PFSK-1 (cell line): ENCODE measurements at regions not wholly inside any gene's neighbourhood (a gene's known extent, or its start where the extent isn't known, plus 50 kb on each side); places are given as distances from the start of the nearest gene placed in this dataset.

Source experiments
- FOXP2 ChIP-seq: optimal IDR thresholded peaks from 2 replicates; pipeline ENCODE3; 2011; ENCODE audit warnings: borderline replicate concordance, control low read depth, inconsistent platforms; ENCODE audit not compliant: insufficient read depth; ENCODE audit errors: extremely low read length, extremely low read depth
- POLR2AphosphoS5 ChIP-seq: IDR thresholded peaks from 2 replicates; pipeline ENCODE4 v1.6.1; 2012; ENCODE audit warnings: low read depth, mild to moderate bottlenecking, control low read depth, low read length, moderate library complexity
- SIN3A ChIP-seq: IDR thresholded peaks from 2 replicates; pipeline ENCODE4 v1.6.1; 2012; ENCODE audit warnings: mild to moderate bottlenecking, low read length, moderate library complexity, borderline replicate concordance; ENCODE audit not compliant: insufficient read depth
- TAF1 ChIP-seq: IDR thresholded peaks from 2 replicates; pipeline ENCODE4 v1.6.1; 2012; ENCODE audit warnings: low read length, control low read depth, borderline replicate concordance; ENCODE audit not compliant: insufficient read depth
- TF ChIP-seq, protein P1 (sequence below), 2 experiments: IDR thresholded peaks; 2 replicates each; pipeline versions ENCODE4 v1.6.1 to v1.8.0; 2011 to 2012; ENCODE audit warnings: low read depth in 2 of 2, low read length in 2 of 2, control low read depth in 1 of 2, inconsistent platforms in 1 of 2, mild to moderate bottlenecking in 1 of 2, moderate library complexity in 1 of 2; ENCODE audit not compliant: insufficient read depth in 1 of 2

DNA sequence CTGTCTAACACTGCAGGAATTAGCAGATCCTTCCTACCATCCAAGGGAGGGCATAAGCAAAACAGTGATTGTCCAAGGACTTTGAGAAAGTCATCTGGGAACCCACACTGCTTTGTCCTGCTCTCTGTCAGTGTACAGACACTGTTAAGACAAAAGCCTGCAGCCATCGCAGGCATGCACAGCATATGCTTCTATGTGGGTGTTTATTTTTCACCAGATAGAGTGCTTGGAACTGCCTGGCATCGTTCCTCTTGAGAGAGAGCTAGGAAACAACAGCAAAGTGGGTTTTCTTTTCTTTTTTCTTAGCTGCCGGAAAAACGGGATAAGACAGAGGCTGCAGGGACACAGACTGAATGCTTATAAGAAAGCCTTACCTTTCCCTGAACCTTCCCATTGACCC is 212.3 kb downstream of the ICE1 start:
- TF ChIP-seq POLR2AphosphoS5 (no peak), FOXP2 (no peak), SIN3A (no peak), TAF1 (no peak)
- TF ChIP-seq, protein P1, sequence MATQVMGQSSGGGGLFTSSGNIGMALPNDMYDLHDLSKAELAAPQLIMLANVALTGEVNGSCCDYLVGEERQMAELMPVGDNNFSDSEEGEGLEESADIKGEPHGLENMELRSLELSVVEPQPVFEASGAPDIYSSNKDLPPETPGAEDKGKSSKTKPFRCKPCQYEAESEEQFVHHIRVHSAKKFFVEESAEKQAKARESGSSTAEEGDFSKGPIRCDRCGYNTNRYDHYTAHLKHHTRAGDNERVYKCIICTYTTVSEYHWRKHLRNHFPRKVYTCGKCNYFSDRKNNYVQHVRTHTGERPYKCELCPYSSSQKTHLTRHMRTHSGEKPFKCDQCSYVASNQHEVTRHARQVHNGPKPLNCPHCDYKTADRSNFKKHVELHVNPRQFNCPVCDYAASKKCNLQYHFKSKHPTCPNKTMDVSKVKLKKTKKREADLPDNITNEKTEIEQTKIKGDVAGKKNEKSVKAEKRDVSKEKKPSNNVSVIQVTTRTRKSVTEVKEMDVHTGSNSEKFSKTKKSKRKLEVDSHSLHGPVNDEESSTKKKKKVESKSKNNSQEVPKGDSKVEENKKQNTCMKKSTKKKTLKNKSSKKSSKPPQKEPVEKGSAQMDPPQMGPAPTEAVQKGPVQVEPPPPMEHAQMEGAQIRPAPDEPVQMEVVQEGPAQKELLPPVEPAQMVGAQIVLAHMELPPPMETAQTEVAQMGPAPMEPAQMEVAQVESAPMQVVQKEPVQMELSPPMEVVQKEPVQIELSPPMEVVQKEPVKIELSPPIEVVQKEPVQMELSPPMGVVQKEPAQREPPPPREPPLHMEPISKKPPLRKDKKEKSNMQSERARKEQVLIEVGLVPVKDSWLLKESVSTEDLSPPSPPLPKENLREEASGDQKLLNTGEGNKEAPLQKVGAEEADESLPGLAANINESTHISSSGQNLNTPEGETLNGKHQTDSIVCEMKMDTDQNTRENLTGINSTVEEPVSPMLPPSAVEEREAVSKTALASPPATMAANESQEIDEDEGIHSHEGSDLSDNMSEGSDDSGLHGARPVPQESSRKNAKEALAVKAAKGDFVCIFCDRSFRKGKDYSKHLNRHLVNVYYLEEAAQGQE (IDR thresholded peaks at IDR 0.05; ENCODE audit: insufficient read depth in 1 of 2, low read depth in 2 of 2, low read length in 2 of 2), result no peak
